Naive thymus-derived CD4-positive, alpha-beta T cell (primary cell): ENCODE measurements at regions not wholly inside any gene's neighbourhood (a gene's known extent, or its start where the extent isn't known, plus 50 kb on each side); places are given as distances from the start of the nearest gene placed in this dataset.
"Not testable (repeated sequence)": the region's sequence is repeated elsewhere in the genome, so short reads cannot be mapped to it uniquely, and the experiment has no call there.

Experiments
- ATAC-seq: fragments of 150-1000 bp; cut with Tn5 transposase; 2 replicates; pipeline ENCODE4 v1.10.0; 2021; ENCODE audit warnings: mild to moderate bottlenecking, moderate library complexity
- CTCF ChIA-PET: fragments of 350-600 bp; sonication (Branson Sonifier 250); formaldehyde crosslinking; loops from one replicate; lab custom pipeline; 2021; ENCODE audit warnings: antibody characterized with exemption; lab: Charles Lee
- POLR2A ChIA-PET: fragments of 350-600 bp; sonication (Branson Sonifier 250); formaldehyde crosslinking; loops from one replicate; lab custom pipeline; 2021; ENCODE audit warnings: antibody characterized with exemption, inconsistent platforms; lab: Charles Lee
- DNase-seq, 9 donors: peaks; one replicate each; pipeline versions ENCODE4 v3.0.0 to v3.0.0-alpha.2; 2020 to 2022; ENCODE audit warnings: mixed read lengths in 1 of 9
- H3K27ac ChIP-seq: one replicate; pipeline ENCODE4 v1.7.0; 2013; ENCODE audit warnings: mild to moderate bottlenecking, low read depth, low read length, moderate library complexity
- H3K27me3 ChIP-seq, 2 donors: one replicate each; pipeline ENCODE4 v1.7.0; 2013; ENCODE audit warnings: low read length in 2 of 2, mild to moderate bottlenecking in 2 of 2, moderate library complexity in 2 of 2; ENCODE audit not compliant: control insufficient read depth in 2 of 2, insufficient read depth in 2 of 2
- H3K36me3 ChIP-seq, 3 experiments: 1 replicate in 2 of 3; 2 replicates in 1 of 3; pipeline ENCODE4 v1.7.0; 2013; ENCODE audit warnings: low read length in 3 of 3, mild to moderate bottlenecking in 3 of 3, moderate library complexity in 1 of 3; ENCODE audit not compliant: insufficient read depth in 3 of 3, control insufficient read depth in 2 of 3
- H3K4me1 ChIP-seq, 2 donors: one replicate each; pipeline ENCODE4 v1.7.0; 2013; ENCODE audit warnings: low read length in 2 of 2, mild to moderate bottlenecking in 2 of 2, moderate library complexity in 1 of 2; ENCODE audit not compliant: control insufficient read depth in 2 of 2, insufficient read depth in 2 of 2
- H3K4me3 ChIP-seq: 2 replicates; pipeline ENCODE4 v1.7.0; 2013; ENCODE audit warnings: mild to moderate bottlenecking, low read length
- H3K9me3 ChIP-seq, 3 experiments: 1 replicate in 2 of 3; 2 replicates in 1 of 3; pipeline ENCODE4 v1.7.0; 2013; ENCODE audit warnings: low read length in 3 of 3; ENCODE audit not compliant: control insufficient read depth in 2 of 3
- H3K27ac Mint-ChIP-seq, 9 donors: one replicate each; pipeline ENCODE4 v1.8.0; 2020 to 2022; ENCODE audit warnings: mixed read lengths in 9 of 9, mild to moderate bottlenecking in 8 of 9, moderate library complexity in 5 of 9, inconsistent platforms in 2 of 9
- H3K27me3 Mint-ChIP-seq, 5 donors: one replicate each; pipeline ENCODE4 v1.8.0; 2021 to 2022; ENCODE audit warnings: mixed read lengths in 5 of 5, mild to moderate bottlenecking in 1 of 5
- H3K36me3 Mint-ChIP-seq, 5 donors: one replicate each; pipeline ENCODE4 v1.8.0; 2020 to 2022; ENCODE audit warnings: mixed read lengths in 5 of 5, mild to moderate bottlenecking in 3 of 5, inconsistent platforms in 1 of 5
- H3K4me1 Mint-ChIP-seq, 7 donors: one replicate each; pipeline ENCODE4 v1.8.0; 2020 to 2022; ENCODE audit warnings: mixed read lengths in 7 of 7, mild to moderate bottlenecking in 3 of 7, inconsistent platforms in 1 of 7
- H3K4me3 Mint-ChIP-seq, 10 donors: one replicate each; pipeline ENCODE4 v1.8.0; 2020 to 2022; ENCODE audit warnings: mild to moderate bottlenecking in 10 of 10, mixed read lengths in 10 of 10, moderate library complexity in 6 of 10, inconsistent platforms in 2 of 10
- H3K9me3 Mint-ChIP-seq, 11 donors: one replicate each; pipeline ENCODE4 v1.8.0; 2020 to 2022; ENCODE audit warnings: mixed read lengths in 11 of 11, mild to moderate bottlenecking in 4 of 11, inconsistent platforms in 1 of 11, moderate library complexity in 1 of 11
- intact Hi-C, 2 donors: fragments of 100-400 bp; cut with micrococcal nuclease; formaldehyde crosslinking; loops; one replicate each; pipeline ENCODE4 v1.15.1; 2023

GRCh38 chr15:37394402-37395099 lies 294.2 kb upstream of the MEIS2 start:
- no peaks in the 10 kb centered on the region for H3K36me3 ChIP-seq
- H3K4me1 Mint-ChIP-seq: no peaks in the 10 kb centered on the region
- CTCF ChIA-PET: no interaction called here
- H3K27me3 ChIP-seq: no peaks in the 10 kb centered on the region
- intact Hi-C loops: no loop called here
- POLR2A ChIA-PET: no interaction called here
- no peak for ATAC-seq
- no peaks in the 10 kb centered on the region for H3K27me3 Mint-ChIP-seq
- no peak overlapping the region for H3K4me3 Mint-ChIP-seq
- peaks cover 7 to 32% (median 14%) of the 10 kb centered on the region in 11 donors for H3K9me3 Mint-ChIP-seq
- no peaks in the 10 kb centered on the region for H3K4me1 ChIP-seq
- H3K27ac Mint-ChIP-seq: no peak overlapping the region
- H3K4me3 ChIP-seq: no peak overlapping the region
- DNase-seq: no peak
- H3K9me3 ChIP-seq: peaks cover 0 to 1% (median 0%) of the 10 kb centered on the region in 3 experiments
- peaks cover 0 to 11% (median 0%) of the 10 kb centered on the region in 5 donors for H3K36me3 Mint-ChIP-seq
- H3K27ac ChIP-seq: no peak overlapping the region

- Histone ChIP-seq H3K27ac (no peak overlapping the region), H3K36me3 (no peaks in the 10 kb centered on the region), H3K4me3 (no peak overlapping the region), H3K4me1 (no peaks in the 10 kb centered on the region), H3K9me3 (no peaks in the 10 kb centered on the region), H3K27me3 (no peaks in the 10 kb centered on the region)
- ATAC-seq (no peak), DNase-seq (no peak)
- peaks cover 0 to 10% (median 0%) of the 10 kb centered on the region in 5 donors for H3K36me3 Mint-ChIP-seq
- ChIA-PET CTCF (no interaction called here), POLR2A (no interaction called here)
- H3K9me3 Mint-ChIP-seq: peaks cover 5 to 28% (median 11%) of the 10 kb centered on the region in 11 donors
- intact Hi-C loops: no loop called here
- H3K4me1 Mint-ChIP-seq: no peaks in the 10 kb centered on the region
- H3K4me3 Mint-ChIP-seq: no peak overlapping the region
- H3K27ac Mint-ChIP-seq: no peak overlapping the region
- no peaks in the 10 kb centered on the region for H3K27me3 Mint-ChIP-seq
Observed at GRCh38 chr15:37395100-37395468, 294.7 kb upstream of the MEIS2 start.

- H3K27ac ChIP-seq: no peak overlapping the region
- no peaks in the 10 kb centered on the region for H3K9me3 ChIP-seq
- ChIA-PET POLR2A (no interaction called here), CTCF (no interaction called here)
- Mint-ChIP-seq H3K36me3 (peaks cover 0 to 5% (median 0%) of the 10 kb centered on the region in 5 donors), H3K4me1 (no peaks in the 10 kb centered on the region), H3K27me3 (no peaks in the 10 kb centered on the region), H3K27ac (no peak overlapping the region), H3K4me3 (no peak overlapping the region), H3K9me3 (peaks cover 0 to 12% (median 6%) of the 10 kb centered on the region in 11 donors)
- no peak for ATAC-seq
- no peaks in the 10 kb centered on the region for H3K36me3 ChIP-seq
- no peaks in the 10 kb centered on the region for H3K27me3 ChIP-seq
- H3K4me3 ChIP-seq: no peak overlapping the region
- H3K4me1 ChIP-seq: no peaks in the 10 kb centered on the region
- intact Hi-C loops: no loop called here
- no peak for DNase-seq
Observed at GRCh38 chr15:37397266-37398022, 297.1 kb upstream of the MEIS2 start.

GRCh38 chr15:37416103-37416502 lies 315.8 kb upstream of the MEIS2 start:
- H3K36me3 ChIP-seq: no peaks in the 10 kb centered on the region
- ChIA-PET POLR2A (no interaction called here), CTCF (no interaction called here)
- H3K9me3 ChIP-seq: no peaks in the 10 kb centered on the region
- no peak overlapping the region for H3K27ac Mint-ChIP-seq
- H3K27me3 ChIP-seq: no peaks in the 10 kb centered on the region
- no peak overlapping the region for H3K4me3 Mint-ChIP-seq
- ATAC-seq (no peak), DNase-seq (no peak)
- no peak overlapping the region for H3K27ac ChIP-seq
- H3K4me1 Mint-ChIP-seq: no peaks in the 10 kb centered on the region
- no peaks in the 10 kb centered on the region for H3K27me3 Mint-ChIP-seq
- no peaks in the 10 kb centered on the region for H3K4me1 ChIP-seq
- intact Hi-C loops: no loop called here
- H3K9me3 Mint-ChIP-seq: peaks cover 2 to 11% (median 5%) of the 10 kb centered on the region in 11 donors
- no peak overlapping the region for H3K4me3 ChIP-seq
- no peaks in the 10 kb centered on the region for H3K36me3 Mint-ChIP-seq

- ChIA-PET POLR2A (no interaction called here), CTCF (no interaction called here)
- DNase-seq: no peak
- Histone ChIP-seq H3K9me3 (no peaks in the 10 kb centered on the region), H3K36me3 (no peaks in the 10 kb centered on the region), H3K4me3 (no peak overlapping the region), H3K27ac (no peak overlapping the region), H3K27me3 (no peaks in the 10 kb centered on the region), H3K4me1 (no peaks in the 10 kb centered on the region)
- Mint-ChIP-seq H3K27ac (no peak overlapping the region), H3K36me3 (no peaks in the 10 kb centered on the region), H3K27me3 (no peaks in the 10 kb centered on the region), H3K9me3 (peaks cover 0 to 8% (median 0%) of the 10 kb centered on the region in 11 donors), H3K4me1 (no peaks in the 10 kb centered on the region), H3K4me3 (no peak overlapping the region)
- intact Hi-C loops: no loop called here
- ATAC-seq: no peak
Observed at GRCh38 chr15:37425541-37425940, 325.2 kb upstream of the MEIS2 start.

- H3K4me1 ChIP-seq, H3K4me3 ChIP-seq, CTCF ChIA-PET, ATAC-seq, intact Hi-C loops, H3K27me3 Mint-ChIP-seq, H3K9me3 Mint-ChIP-seq, POLR2A ChIA-PET, H3K27me3 ChIP-seq, DNase-seq, H3K4me3 Mint-ChIP-seq, H3K27ac ChIP-seq, H3K36me3 Mint-ChIP-seq, H3K27ac Mint-ChIP-seq, H3K9me3 ChIP-seq, H3K36me3 ChIP-seq, H3K4me1 Mint-ChIP-seq: not testable (repeated sequence)
Observed at GRCh38 chr15:37427393-37427792, 327.0 kb upstream of the MEIS2 start.

GRCh38 chr15:37446921-37447320 lies 346.6 kb upstream of the MEIS2 start:
- peaks cover 0 to 9% (median 4%) of the 10 kb centered on the region in 11 donors for H3K9me3 Mint-ChIP-seq
- H3K4me1 ChIP-seq: no peaks in the 10 kb centered on the region
- no peaks in the 10 kb centered on the region for H3K4me1 Mint-ChIP-seq
- intact Hi-C loops: no loop called here
- H3K27ac Mint-ChIP-seq: no peak overlapping the region
- no peak overlapping the region for H3K4me3 ChIP-seq
- ChIA-PET CTCF (no interaction called here), POLR2A (no interaction called here)
- DNase-seq (no peak), ATAC-seq (no peak)
- no peaks in the 10 kb centered on the region for H3K27me3 ChIP-seq
- no peaks in the 10 kb centered on the region for H3K27me3 Mint-ChIP-seq
- no peaks in the 10 kb centered on the region for H3K36me3 ChIP-seq
- no peak overlapping the region for H3K27ac ChIP-seq
- H3K4me3 Mint-ChIP-seq: no peak overlapping the region
- H3K9me3 ChIP-seq: no peaks in the 10 kb centered on the region
- no peaks in the 10 kb centered on the region for H3K36me3 Mint-ChIP-seq
